Left lung (tissue), 4 donors: ENCODE measurements at regions not wholly inside any gene's neighbourhood (a gene's known extent, or its start where the extent isn't known, plus 50 kb on each side); places are given as distances from the start of the nearest gene placed in this dataset.

Source experiments
- ATAC-seq: fragments of 200-7000 bp; cut with Tn5 transposase; one replicate; pipeline ENCODE4 v1.9.1; 2020; ENCODE audit warnings: moderate library complexity
- DNase-seq, 4 donors: peaks; one replicate each; pipeline ENCODE4 v3.0.0-alpha.2; 2013 to 2020
- H3K27ac ChIP-seq, 2 donors: fragments of 200-600 bp; sonication (generic) in 1 of 2; one replicate each; pipeline versions ENCODE4 v1.5.0 to v1.8.0; 2020 to 2021
- H3K27me3 ChIP-seq, 2 donors: fragments of 200-600 bp; sonication (generic) in 1 of 2; one replicate each; pipeline versions ENCODE4 v1.5.0 to v1.8.0; 2020 to 2021
- H3K36me3 ChIP-seq, 2 donors: fragments of 200-600 bp; sonication (generic) in 1 of 2; one replicate each; pipeline versions ENCODE4 v1.5.0 to v1.8.0; 2020 to 2021
- H3K4me1 ChIP-seq, 2 donors: fragments of 200-600 bp; one replicate each; pipeline ENCODE4 v1.8.0; 2021
- H3K4me3 ChIP-seq, 2 donors: fragments of 200-600 bp; sonication (generic) in 1 of 2; one replicate each; pipeline versions ENCODE4 v1.5.0 to v1.8.0; 2020 to 2021; ENCODE audit warnings: mild to moderate bottlenecking in 1 of 2
- H3K9me3 ChIP-seq, 2 donors: fragments of 200-600 bp; sonication (generic) in 1 of 2; one replicate each; pipeline versions ENCODE4 v1.5.0 to v1.8.0; 2020 to 2021
- intact Hi-C, 2 donors: fragments of 100-400 bp; cut with DNase I; formaldehyde crosslinking; loops; one replicate each; pipeline versions ENCODE4 v1.11.2 to v1.14.2; 2022
- TF ChIP-seq, protein P1 (sequence below), 2 donors: fragments of 200-600 bp; sonication (generic) in 1 of 2; IDR thresholded peaks; one replicate each; pipeline versions ENCODE4 v1.5.0 to v1.8.0; 2021; ENCODE audit warnings: antibody characterized with exemption in 2 of 2
- donor health status: DM: no; HTN: yes; CAD: no.
- donor health status: DM: no; HTN: no; CAD: no.

DNA sequence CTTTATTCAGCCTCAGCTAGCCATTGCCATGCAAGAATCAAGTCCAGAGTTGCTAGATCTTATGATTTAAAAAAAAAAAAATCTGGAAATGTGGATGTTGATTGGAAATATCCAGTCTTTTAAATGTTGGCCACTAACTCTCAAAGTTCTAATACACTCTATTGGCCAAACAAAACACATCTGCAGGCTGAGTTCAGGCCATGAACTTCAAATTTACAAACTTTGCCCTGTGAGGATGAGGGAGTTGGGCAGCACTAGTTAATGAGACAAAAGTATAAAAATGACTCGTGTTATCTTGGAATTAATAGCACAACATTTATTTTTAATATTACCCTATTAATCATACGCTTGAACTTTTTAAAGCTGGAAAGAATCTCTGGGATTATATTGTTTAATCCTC is 432.3 kb downstream of the PLPP3 start:
- H3K9me3 ChIP-seq = no peaks in the 10 kb centered on the region
- TF ChIP-seq, protein P1, sequence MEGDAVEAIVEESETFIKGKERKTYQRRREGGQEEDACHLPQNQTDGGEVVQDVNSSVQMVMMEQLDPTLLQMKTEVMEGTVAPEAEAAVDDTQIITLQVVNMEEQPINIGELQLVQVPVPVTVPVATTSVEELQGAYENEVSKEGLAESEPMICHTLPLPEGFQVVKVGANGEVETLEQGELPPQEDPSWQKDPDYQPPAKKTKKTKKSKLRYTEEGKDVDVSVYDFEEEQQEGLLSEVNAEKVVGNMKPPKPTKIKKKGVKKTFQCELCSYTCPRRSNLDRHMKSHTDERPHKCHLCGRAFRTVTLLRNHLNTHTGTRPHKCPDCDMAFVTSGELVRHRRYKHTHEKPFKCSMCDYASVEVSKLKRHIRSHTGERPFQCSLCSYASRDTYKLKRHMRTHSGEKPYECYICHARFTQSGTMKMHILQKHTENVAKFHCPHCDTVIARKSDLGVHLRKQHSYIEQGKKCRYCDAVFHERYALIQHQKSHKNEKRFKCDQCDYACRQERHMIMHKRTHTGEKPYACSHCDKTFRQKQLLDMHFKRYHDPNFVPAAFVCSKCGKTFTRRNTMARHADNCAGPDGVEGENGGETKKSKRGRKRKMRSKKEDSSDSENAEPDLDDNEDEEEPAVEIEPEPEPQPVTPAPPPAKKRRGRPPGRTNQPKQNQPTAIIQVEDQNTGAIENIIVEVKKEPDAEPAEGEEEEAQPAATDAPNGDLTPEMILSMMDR (IDR thresholded peaks at IDR 0.05) = no peak
- no peak overlapping the region for H3K4me3 ChIP-seq
- no peaks in the 10 kb centered on the region for H3K4me1 ChIP-seq
- no peaks in the 10 kb centered on the region for H3K27me3 ChIP-seq
- intact Hi-C loops = no loop called here
- no peaks in the 10 kb centered on the region for H3K36me3 ChIP-seq
- ATAC-seq (peak; percentile 45), DNase-seq (no peak)
- H3K27ac ChIP-seq = no peak overlapping the region

DNA sequence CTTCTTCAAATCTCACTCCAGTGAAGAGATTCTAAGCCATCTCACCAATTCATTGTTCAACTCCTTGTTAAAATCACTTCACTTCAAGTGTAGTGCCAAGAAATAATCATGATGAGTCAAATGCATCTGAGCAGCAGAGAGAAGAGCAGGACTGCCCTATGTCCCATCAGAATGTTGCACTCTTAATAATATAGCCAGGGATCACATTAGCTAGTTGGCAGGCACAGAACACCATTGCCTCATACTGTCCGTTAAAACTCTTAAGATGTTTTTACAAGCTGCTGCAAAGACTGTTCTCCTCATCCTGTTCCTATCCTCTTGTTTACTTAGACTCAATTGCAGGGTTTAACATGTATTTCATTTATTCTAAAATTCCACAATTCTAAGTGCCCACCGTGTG is 432.9 kb downstream of the PLPP3 start:
- Histone ChIP-seq H3K27me3 (no peaks in the 10 kb centered on the region), H3K27ac (no peak overlapping the region), H3K4me1 (no peaks in the 10 kb centered on the region), H3K4me3 (no peak overlapping the region), H3K36me3 (no peaks in the 10 kb centered on the region), H3K9me3 (no peaks in the 10 kb centered on the region)
- DNase-seq (peak in 2 of 4 donors; percentile 29 to 61), ATAC-seq (peak; percentile 75)
- TF ChIP-seq, protein P1 (IDR thresholded peaks at IDR 0.05) = no peak
- intact Hi-C loops = no loop called here

DNA sequence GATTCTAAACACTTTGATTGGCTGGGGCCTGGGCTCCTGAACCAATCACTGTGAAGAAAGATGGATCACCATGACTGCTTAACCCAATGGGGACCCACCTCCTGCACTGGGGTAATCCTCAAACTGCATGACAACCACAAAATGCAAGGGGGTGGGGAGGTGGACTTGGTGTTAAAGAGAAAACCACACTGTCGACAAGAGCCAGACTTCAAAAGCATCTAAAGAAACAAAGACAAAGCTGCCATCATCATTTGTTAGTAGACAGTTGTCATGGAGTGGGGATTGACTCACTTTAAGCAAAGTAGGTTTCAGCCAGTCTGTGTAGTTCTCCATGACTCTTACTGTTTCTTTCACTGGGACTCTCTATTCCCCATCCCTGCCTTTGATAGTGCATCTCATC is 433.8 kb downstream of the PLPP3 start:
- no peak for ATAC-seq
- H3K27me3 ChIP-seq = no peaks in the 10 kb centered on the region
- intact Hi-C loops = no loop called here
- H3K27ac ChIP-seq = no peak overlapping the region
- no peak overlapping the region for H3K4me3 ChIP-seq
- no peaks in the 10 kb centered on the region for H3K36me3 ChIP-seq
- no peak for DNase-seq
- no peaks in the 10 kb centered on the region for H3K4me1 ChIP-seq
- TF ChIP-seq, protein P1 (IDR thresholded peaks at IDR 0.05) = no peak
- no peaks in the 10 kb centered on the region for H3K9me3 ChIP-seq

DNA sequence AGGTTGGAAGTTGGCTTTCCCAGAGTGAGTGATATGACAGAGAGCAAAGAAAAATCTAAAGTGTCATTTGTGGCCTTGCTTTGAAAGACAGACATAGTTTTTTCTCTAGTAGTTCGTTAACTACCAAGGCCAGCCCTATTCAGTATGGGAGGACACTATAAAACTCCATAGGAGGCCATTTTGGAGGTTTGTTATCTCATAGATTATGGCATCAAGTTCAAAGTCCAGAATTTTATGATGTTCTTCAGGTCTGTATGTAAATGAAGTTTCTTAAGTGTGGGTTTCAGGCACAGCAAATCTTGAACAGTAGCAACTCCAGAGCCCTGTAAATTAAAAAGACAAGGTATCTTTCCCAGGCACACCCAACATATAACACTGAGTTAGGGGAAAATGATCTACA is 437.1 kb downstream of the PLPP3 start:
- H3K4me1 ChIP-seq = no peaks in the 10 kb centered on the region
- TF ChIP-seq, protein P1 (IDR thresholded peaks at IDR 0.05) = no peak
- H3K27me3 ChIP-seq = no peaks in the 10 kb centered on the region
- no peak overlapping the region for H3K4me3 ChIP-seq
- ATAC-seq = no peak
- intact Hi-C loops = no loop called here
- no peaks in the 10 kb centered on the region for H3K9me3 ChIP-seq
- no peak for DNase-seq
- H3K27ac ChIP-seq = no peak overlapping the region
- no peaks in the 10 kb centered on the region for H3K36me3 ChIP-seq

DNA sequence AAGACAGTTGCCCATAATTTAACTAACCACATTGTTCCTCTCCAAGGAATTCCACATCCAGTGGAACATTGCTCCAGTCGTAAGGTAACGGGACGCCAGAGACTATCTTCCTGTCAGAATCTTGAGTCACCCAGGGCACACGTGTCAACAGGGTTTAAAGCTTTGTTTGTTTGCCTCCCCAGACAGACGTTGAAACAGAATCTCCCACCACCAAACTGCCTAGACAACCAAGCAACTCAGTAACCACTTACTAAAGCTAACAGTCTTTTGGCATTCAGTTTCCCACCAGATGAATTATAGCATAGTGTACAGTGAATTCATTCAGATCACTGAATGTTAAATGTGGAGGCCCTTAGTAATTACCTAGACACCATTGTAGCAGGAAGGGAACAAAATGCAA is 439.5 kb downstream of the PLPP3 start:
- no peak for DNase-seq
- intact Hi-C loops = no loop called here
- no peak for ATAC-seq
- Histone ChIP-seq H3K27me3 (no peaks in the 10 kb centered on the region), H3K36me3 (no peaks in the 10 kb centered on the region), H3K27ac (no peak overlapping the region), H3K4me1 (no peaks in the 10 kb centered on the region), H3K9me3 (no peaks in the 10 kb centered on the region), H3K4me3 (no peak overlapping the region)
- TF ChIP-seq, protein P1 (IDR thresholded peaks at IDR 0.05) = no peak
